H9 (cell line): ENCODE measurements at regions not wholly inside any gene's neighbourhood (a gene's known extent, or its start where the extent isn't known, plus 50 kb on each side); places are given as distances from the start of the nearest gene placed in this dataset.

ENCODE experiments used
- DNase-seq: peaks from one replicate; pipeline ENCODE4 v3.0.0-alpha.2; 2017
- H2AFZ ChIP-seq: one replicate; pipeline ENCODE4 v1.6.1; 2013; ENCODE audit warnings: mild to moderate bottlenecking, low read length, control low read depth, moderate library complexity
- H2AK5ac ChIP-seq: 2 replicates; pipeline ENCODE4 v1.6.1; 2013; ENCODE audit warnings: low read length, control low read depth, mixed read lengths; ENCODE audit not compliant: insufficient read length
- H2BK120ac ChIP-seq: one replicate; pipeline ENCODE4 v1.6.1; 2013; ENCODE audit warnings: low read depth, mild to moderate bottlenecking, low read length, control low read depth, inconsistent platforms; ENCODE audit not compliant: poor library complexity, severe bottlenecking
- H2BK12ac ChIP-seq: 2 replicates; pipeline ENCODE4 v1.6.1; 2013; ENCODE audit warnings: low read length, control low read depth, mixed read lengths, low read depth; ENCODE audit not compliant: insufficient read length
- H2BK15ac ChIP-seq: 2 replicates; pipeline ENCODE4 v1.6.1; 2013; ENCODE audit warnings: low read depth, low read length, control low read depth
- H2BK20ac ChIP-seq: one replicate; pipeline ENCODE4 v1.6.1; 2013; ENCODE audit warnings: low read depth, mild to moderate bottlenecking, low read length, control low read depth, inconsistent platforms; ENCODE audit not compliant: poor library complexity, severe bottlenecking
- H2BK5ac ChIP-seq: 2 replicates; pipeline ENCODE4 v1.6.1; 2013; ENCODE audit warnings: low read length, control low read depth, mixed read lengths; ENCODE audit not compliant: insufficient read length
- H3K14ac ChIP-seq: 2 replicates; pipeline ENCODE4 v1.6.1; 2013; ENCODE audit warnings: low read length, control low read depth; ENCODE audit not compliant: insufficient read depth
- H3K18ac ChIP-seq: 2 replicates; pipeline ENCODE4 v1.6.1; 2013; ENCODE audit warnings: low read depth, mild to moderate bottlenecking, mixed read lengths, low read length, control low read depth; ENCODE audit not compliant: insufficient read length
- H3K23ac ChIP-seq: 2 replicates; pipeline ENCODE4 v1.6.1; 2013; ENCODE audit warnings: low read length, control low read depth, mixed read lengths, low read depth; ENCODE audit not compliant: insufficient read length
- H3K23me2 ChIP-seq: 2 replicates; pipeline ENCODE4 v1.6.1; 2013; ENCODE audit warnings: low read depth, mild to moderate bottlenecking, mixed read lengths, low read length, control low read depth; ENCODE audit not compliant: insufficient read length, poor library complexity, severe bottlenecking
- H3K27ac ChIP-seq: 2 replicates; pipeline ENCODE4 v1.5.1; 2013; ENCODE audit warnings: low read length, control low read depth, mixed read lengths, low read depth; ENCODE audit not compliant: insufficient read length
- H3K27me3 ChIP-seq: 2 replicates; pipeline ENCODE4 v1.6.1; 2013; ENCODE audit warnings: low read length, control low read depth, inconsistent platforms; ENCODE audit not compliant: insufficient read depth
- H3K4ac ChIP-seq: 2 replicates; pipeline ENCODE4 v1.6.1; 2013; ENCODE audit warnings: low read depth, mild to moderate bottlenecking, control low read depth, inconsistent platforms, low read length, moderate library complexity
- H3K4me1 ChIP-seq: 2 replicates; pipeline ENCODE4 v1.6.1; 2013; ENCODE audit warnings: low read length, control low read depth, inconsistent platforms; ENCODE audit not compliant: insufficient read depth
- H3K4me2 ChIP-seq: 2 replicates; pipeline ENCODE4 v1.6.1; 2013; ENCODE audit warnings: low read length, control low read depth, mixed read lengths; ENCODE audit not compliant: insufficient read length, insufficient read depth
- H3K56ac ChIP-seq: 2 replicates; pipeline ENCODE4 v1.6.1; 2013; ENCODE audit warnings: low read depth, mild to moderate bottlenecking, mixed read lengths, low read length, control low read depth; ENCODE audit not compliant: insufficient read length
- H3K79me1 ChIP-seq: 2 replicates; pipeline ENCODE4 v1.6.1; 2013; ENCODE audit warnings: low read depth, mild to moderate bottlenecking, moderate library complexity, low read length, control low read depth, inconsistent platforms; ENCODE audit not compliant: insufficient read depth, poor library complexity, severe bottlenecking
- H3K79me2 ChIP-seq: 2 replicates; pipeline ENCODE4 v1.6.1; 2013; ENCODE audit warnings: low read length, control low read depth, inconsistent platforms; ENCODE audit not compliant: insufficient read depth
- H3K9ac ChIP-seq: 2 replicates; pipeline ENCODE4 v1.6.1; 2013; ENCODE audit warnings: low read length, control low read depth, mixed read lengths; ENCODE audit not compliant: insufficient read length; ENCODE audit errors: extremely low read depth
- H3K9me3 ChIP-seq: one replicate; pipeline ENCODE4 v1.6.1; 2013; ENCODE audit warnings: low read depth, low read length, inconsistent platforms; ENCODE audit not compliant: control insufficient read depth
- H3T11ph ChIP-seq: one replicate; pipeline ENCODE4 v1.6.1; 2013; ENCODE audit warnings: mild to moderate bottlenecking, low read length, control low read depth, inconsistent platforms
- H4K20me1 ChIP-seq: one replicate; pipeline ENCODE4 v1.6.1; 2013; ENCODE audit not compliant: control insufficient read depth, insufficient read length, insufficient read depth
- H4K5ac ChIP-seq: 2 replicates; pipeline ENCODE4 v1.6.1; 2013; ENCODE audit warnings: low read depth, mild to moderate bottlenecking, mixed read lengths, low read length, control low read depth; ENCODE audit not compliant: insufficient read length
- H4K8ac ChIP-seq: replicated peaks from 2 replicates; pipeline ENCODE4 v1.6.1; 2013; ENCODE audit warnings: low read length, control low read depth, mixed read lengths, low read depth; ENCODE audit not compliant: insufficient read length
- H4K91ac ChIP-seq: 2 replicates; pipeline ENCODE4 v1.6.1; 2013; ENCODE audit warnings: low read depth, mild to moderate bottlenecking, moderate library complexity, mixed read lengths, low read length, control low read depth; ENCODE audit not compliant: insufficient read length
- H3K27ac Mint-ChIP-seq, 3 experiments: 2 replicates in 2 of 3; 3 replicates in 1 of 3; pipeline ENCODE4 v1.8.0; 2020 to 2021; ENCODE audit warnings: mixed read lengths in 3 of 3, mild to moderate bottlenecking in 1 of 3, moderate library complexity in 1 of 3
- H3K27me3 Mint-ChIP-seq: 2 replicates; pipeline ENCODE4 v1.8.0; 2021; ENCODE audit warnings: low read depth, mild to moderate bottlenecking, moderate library complexity, mixed read lengths
- H3K36me3 Mint-ChIP-seq, 3 experiments: 2 replicates in 2 of 3; 3 replicates in 1 of 3; pipeline ENCODE4 v1.8.0; 2020 to 2021; ENCODE audit warnings: low read depth in 3 of 3, mixed read lengths in 3 of 3; ENCODE audit not compliant: insufficient read depth in 1 of 3
- H3K4me1 Mint-ChIP-seq, 2 experiments: 2 replicates each; pipeline ENCODE4 v1.8.0; 2020; ENCODE audit warnings: mixed read lengths in 2 of 2
- H3K4me3 Mint-ChIP-seq, 2 experiments: 2 replicates in 1 of 2; 3 replicates in 1 of 2; pipeline ENCODE4 v1.8.0; 2020 to 2021; ENCODE audit warnings: mild to moderate bottlenecking in 2 of 2, mixed read lengths in 2 of 2, moderate library complexity in 1 of 2
- H3K9me3 Mint-ChIP-seq, 2 experiments: 2 replicates in 1 of 2; 3 replicates in 1 of 2; pipeline ENCODE4 v1.8.0; 2020; ENCODE audit warnings: mild to moderate bottlenecking in 2 of 2, mixed read lengths in 2 of 2, moderate library complexity in 1 of 2
- CTCF ChIP-seq: fragments of 200-600 bp; sonication (generic); conservative IDR thresholded peaks from 3 replicates; pipeline ENCODE4 v1.8.0; 2021; ENCODE audit warnings: antibody characterized with exemption, mild to moderate bottlenecking
- WGBS: extraction: QIAGEN DNeasy Blood & Tissue Kit; methylation state at CpG from one replicate; pipeline ENCODE4 v1.1.7; 2013; ENCODE audit warnings: missing lambda C conversion rate, low lambda C conversion rate, mixed read lengths; ENCODE audit not compliant: insufficient read length; ENCODE audit errors: extremely low coverage; 5-methylcytosine and 5-hydroxymethylcytosine counted together

GRCh38 chr5:71938895-71939294, 168.4 kb upstream of the MAP1B start:
- no peak overlapping the region for H2BK12ac ChIP-seq
- no peak overlapping the region for H4K91ac ChIP-seq
- no peak overlapping the region for H2AFZ ChIP-seq
- no peak overlapping the region for H2BK5ac ChIP-seq
- Mint-ChIP-seq H3K27me3 (no peaks in the 10 kb centered on the region), H3K36me3 (no peaks in the 10 kb centered on the region), H3K4me3 (no peak overlapping the region), H3K4me1 (peaks cover 39% of the 10 kb centered on the region in 2 experiments), H3K27ac (peak overlapping the region in 1 of 3 experiments; percentile 4; a peak in 1 of 7 replicates), H3K9me3 (no peaks in the 10 kb centered on the region)
- H3K4ac ChIP-seq: no peak overlapping the region
- H2BK20ac ChIP-seq: no peak overlapping the region
- no peak overlapping the region for H2BK15ac ChIP-seq
- H4K8ac ChIP-seq: no peak overlapping the region
- no peak overlapping the region for H3K9ac ChIP-seq
- no peak overlapping the region for H3K18ac ChIP-seq
- no peak overlapping the region for H2BK120ac ChIP-seq
- no peaks in the 10 kb centered on the region for H3K9me3 ChIP-seq
- H3K23ac ChIP-seq: no peak overlapping the region
- H3K56ac ChIP-seq: no peak overlapping the region
- no peak overlapping the region for H3K4me2 ChIP-seq
- H3K79me2 ChIP-seq: no peaks in the 10 kb centered on the region
- no peak overlapping the region for H4K5ac ChIP-seq
- H3T11ph ChIP-seq: no peak overlapping the region
- no peak for TF ChIP-seq CTCF
- peak; percentile 68 for DNase-seq
- WGBS: no CpG with 5 or more reads among the region's 7 CpGs
- no peak overlapping the region for H3K27ac ChIP-seq
- H3K23me2 ChIP-seq: no peaks in the 10 kb centered on the region
- no peaks in the 10 kb centered on the region for H3K27me3 ChIP-seq
- peaks cover 9% of the 10 kb centered on the region; the same call in 1 of the 2 replicates for H3K4me1 ChIP-seq
- no peak overlapping the region for H2AK5ac ChIP-seq
- H4K20me1 ChIP-seq: no peaks in the 10 kb centered on the region
- H3K14ac ChIP-seq: no peak overlapping the region
- no peaks in the 10 kb centered on the region for H3K79me1 ChIP-seq
